ENCODE measurements at regions not wholly inside any gene's neighbourhood (a gene's known extent, or its start where the extent isn't known, plus 50 kb on each side); places are given as distances from the start of the nearest gene placed in this dataset.

DNA sequence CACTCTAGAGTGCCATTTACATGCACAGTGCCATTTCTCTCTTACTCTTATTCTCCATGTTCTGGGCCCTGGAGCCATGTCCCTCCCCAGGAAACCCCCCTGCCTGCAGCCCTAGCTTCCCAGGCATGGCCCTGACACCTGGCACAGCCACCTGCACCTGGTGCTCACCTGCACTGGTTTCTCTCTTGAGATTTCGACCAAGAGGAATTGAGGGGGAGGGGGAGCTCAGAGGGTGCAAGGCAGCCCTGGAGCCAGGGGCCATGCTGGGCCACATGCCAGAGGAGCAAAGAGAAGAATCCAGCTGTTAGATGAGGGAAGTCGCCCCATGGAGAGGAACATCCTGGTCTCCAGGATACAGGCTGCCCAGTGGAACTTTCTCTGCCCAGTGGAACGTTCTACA lies 65.0 kb upstream of the RAPGEF1 start:
- TF ChIP-seq, protein P1, sequence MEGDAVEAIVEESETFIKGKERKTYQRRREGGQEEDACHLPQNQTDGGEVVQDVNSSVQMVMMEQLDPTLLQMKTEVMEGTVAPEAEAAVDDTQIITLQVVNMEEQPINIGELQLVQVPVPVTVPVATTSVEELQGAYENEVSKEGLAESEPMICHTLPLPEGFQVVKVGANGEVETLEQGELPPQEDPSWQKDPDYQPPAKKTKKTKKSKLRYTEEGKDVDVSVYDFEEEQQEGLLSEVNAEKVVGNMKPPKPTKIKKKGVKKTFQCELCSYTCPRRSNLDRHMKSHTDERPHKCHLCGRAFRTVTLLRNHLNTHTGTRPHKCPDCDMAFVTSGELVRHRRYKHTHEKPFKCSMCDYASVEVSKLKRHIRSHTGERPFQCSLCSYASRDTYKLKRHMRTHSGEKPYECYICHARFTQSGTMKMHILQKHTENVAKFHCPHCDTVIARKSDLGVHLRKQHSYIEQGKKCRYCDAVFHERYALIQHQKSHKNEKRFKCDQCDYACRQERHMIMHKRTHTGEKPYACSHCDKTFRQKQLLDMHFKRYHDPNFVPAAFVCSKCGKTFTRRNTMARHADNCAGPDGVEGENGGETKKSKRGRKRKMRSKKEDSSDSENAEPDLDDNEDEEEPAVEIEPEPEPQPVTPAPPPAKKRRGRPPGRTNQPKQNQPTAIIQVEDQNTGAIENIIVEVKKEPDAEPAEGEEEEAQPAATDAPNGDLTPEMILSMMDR (IDR thresholded peaks at IDR 0.05; ENCODE audit: insufficient read depth, low read depth, low read length) = no peak
- no peak for TF ChIP-seq EZH2 (IDR thresholded peaks at IDR 0.05; ENCODE audit: insufficient read depth, low read length)

Measured in astrocyte (in vitro differentiated cells and primary cell).